HG03108 (cell line): ENCODE measurements at regions not wholly inside any gene's neighbourhood (a gene's known extent, or its start where the extent isn't known, plus 50 kb on each side); places are given as distances from the start of the nearest gene placed in this dataset.
"Not testable (repeated sequence)": the region's sequence is repeated elsewhere in the genome, so short reads cannot be mapped to it uniquely, and the experiment has no call there.

Experiments used
- ATAC-seq: cut with Tn5 transposase; IDR thresholded peaks from one replicate; pipeline ENCODE4 v1.9.1; 2021; ENCODE audit warnings: moderate library complexity; ENCODE audit not compliant: unreplicated experiment

GRCh38 chr9:41367301-41367700 is 178.2 kb upstream of the ZNG1F start:
- not testable (repeated sequence) for ATAC-seq

DNA sequence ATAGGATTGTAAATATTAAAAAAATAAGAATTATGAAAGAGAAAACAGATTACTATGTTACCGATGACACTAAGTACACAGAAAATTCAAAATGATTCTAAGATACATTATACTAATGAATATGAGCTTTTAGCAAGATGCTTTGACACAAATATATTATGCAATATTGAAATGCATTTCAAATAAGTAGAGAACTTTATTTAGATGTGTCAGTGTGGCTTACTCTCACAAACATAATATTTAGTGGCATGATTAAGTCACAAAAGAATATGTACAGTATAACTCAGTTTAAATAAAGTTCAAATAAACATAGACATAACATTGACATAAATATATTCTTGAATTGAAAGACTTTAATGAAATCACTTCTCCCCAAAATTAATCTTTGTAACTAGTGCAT is 172.7 kb upstream of the ZNG1F start:
- ATAC-seq: not testable (repeated sequence)

GRCh38 chr9:41359116-41359515 is 170.0 kb upstream of the ZNG1F start:
- ATAC-seq: not testable (repeated sequence)

GRCh38 chr9:41358682-41359081 is 169.6 kb upstream of the ZNG1F start:
- not testable (repeated sequence) for ATAC-seq

DNA sequence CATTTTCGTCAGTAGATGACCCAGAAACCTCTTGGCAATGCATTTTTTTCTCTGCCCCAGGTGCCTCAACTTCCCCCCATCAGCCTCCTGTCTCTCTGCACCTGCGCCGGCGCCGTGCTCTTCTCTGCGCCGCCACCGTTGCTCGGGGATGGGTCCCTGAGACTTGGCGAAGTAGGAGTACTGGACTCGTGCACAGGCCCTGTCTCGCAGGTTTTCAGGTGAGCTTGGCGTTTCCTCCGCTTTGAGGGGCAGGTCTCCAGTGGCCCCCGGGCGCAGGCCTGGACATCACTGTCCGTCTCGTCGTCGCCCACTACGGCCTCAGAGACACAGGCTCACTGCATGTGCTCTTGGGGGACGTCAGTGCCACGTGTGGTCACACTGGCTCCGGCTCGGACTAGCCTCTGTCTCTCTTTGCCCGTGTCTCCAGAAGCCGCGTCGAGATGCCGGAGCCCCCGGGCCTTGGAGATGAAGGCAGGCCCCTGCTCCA is 168.8 kb upstream of the ZNG1F start:
- ATAC-seq: not testable (repeated sequence)

DNA sequence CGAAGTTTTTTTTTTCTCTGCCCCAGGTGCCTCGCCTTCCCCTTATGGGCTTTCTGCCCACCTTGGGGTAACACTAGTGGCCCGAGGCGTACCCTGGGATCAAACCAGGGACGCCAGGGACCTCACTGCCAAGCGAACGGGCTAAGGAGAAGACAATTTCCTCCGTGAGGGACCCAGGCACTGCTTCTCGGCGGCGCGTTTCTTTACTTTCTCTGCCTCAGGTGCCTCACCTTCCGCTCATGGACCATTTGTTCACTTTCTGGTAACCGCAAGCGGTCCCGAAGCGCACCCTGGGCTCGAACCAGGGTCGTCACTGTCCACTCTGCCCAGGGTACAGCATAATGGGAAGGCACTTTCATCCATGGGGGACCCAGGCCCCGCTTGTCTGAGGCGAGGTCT is 168.2 kb upstream of the ZNG1F start:
- not testable (repeated sequence) for ATAC-seq

DNA sequence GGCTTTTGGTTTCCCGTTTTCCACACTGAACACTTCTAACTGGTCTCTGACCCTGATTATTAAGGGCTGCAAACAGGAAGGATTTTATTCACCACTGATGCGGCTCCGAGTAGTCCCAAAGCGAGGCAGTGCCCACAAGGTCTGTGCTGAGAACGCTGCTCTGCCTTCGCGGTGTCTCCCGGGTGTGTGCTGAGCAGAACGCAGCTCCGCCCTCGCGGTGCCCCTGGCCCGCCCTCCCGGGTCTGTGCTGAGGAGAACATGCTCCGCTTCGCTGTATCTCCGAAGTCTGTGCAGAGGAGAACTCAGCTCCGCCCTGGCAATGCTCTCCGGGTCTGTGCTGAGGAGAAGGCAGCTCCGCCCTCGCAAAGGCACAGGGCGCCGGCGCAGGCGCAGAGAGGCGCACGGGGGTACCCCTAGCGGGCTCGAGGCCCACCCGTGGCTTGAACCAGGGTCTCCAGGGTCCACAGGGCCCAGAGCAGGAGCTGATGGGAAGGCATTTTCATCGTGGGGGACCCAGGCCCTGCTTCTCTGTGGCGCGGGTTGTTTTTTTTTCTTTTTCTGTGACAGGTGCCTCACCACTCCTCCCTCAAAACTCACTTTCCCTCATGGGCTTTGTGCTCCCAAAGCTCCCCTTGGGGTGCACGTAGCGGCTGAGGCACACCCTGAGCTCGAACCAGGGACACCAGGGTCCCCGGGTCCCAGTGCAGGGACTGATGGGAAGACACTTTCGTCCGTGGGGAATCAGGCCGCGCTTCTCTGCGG is 167.7 kb upstream of the ZNG1F start:
- not testable (repeated sequence) for ATAC-seq

- ATAC-seq: not testable (repeated sequence)
Measured at GRCh38 chr9:41355712-41356450, 166.8 kb upstream of the ZNG1F start.

GRCh38 chr9:41354978-41355377 is 165.9 kb upstream of the ZNG1F start:
- not testable (repeated sequence) for ATAC-seq

- not testable (repeated sequence) for ATAC-seq
Measured at GRCh38 chr9:41354060-41354934, 165.2 kb upstream of the ZNG1F start.

DNA sequence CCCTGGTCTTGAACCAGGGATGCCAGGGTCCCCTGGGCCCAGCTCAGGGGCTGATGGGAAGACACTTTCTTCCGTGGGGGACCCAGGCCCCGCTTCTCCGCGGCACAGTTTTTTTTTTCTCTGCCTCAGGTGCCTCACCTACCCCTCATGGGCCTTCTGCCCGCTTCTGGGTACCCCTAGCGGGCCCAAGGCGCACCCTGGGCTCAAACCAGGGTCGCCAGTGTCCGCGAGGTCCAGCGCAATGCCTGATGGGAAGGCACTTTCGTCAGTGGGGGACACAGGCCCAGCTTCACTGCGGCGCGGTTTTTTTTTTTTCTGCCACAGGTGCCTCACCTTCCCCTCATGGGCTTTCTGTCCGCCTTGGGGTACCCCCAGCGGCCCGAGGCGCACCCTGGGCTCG is 163.9 kb upstream of the ZNG1F start:
- not testable (repeated sequence) for ATAC-seq

DNA sequence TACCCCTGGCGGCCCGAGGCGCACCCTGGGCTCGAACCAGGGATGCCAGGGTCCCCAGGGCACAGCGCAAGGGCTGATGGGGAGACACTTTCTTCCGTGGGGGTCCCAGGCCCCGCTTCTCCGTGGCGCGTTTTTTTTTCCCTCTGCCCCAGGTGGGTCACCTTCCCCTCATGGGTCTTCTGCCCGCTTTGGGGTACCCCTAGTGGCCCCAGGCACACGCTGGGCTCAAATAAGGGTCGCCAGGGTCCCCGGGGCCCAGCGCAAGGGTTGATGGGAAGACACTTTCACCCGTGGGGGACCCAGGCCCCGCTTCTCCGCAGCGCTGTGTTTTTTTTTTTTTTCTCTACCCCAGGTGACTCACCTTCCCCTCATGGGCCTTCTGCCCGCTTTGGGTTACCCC is 163.3 kb upstream of the ZNG1F start:
- ATAC-seq: not testable (repeated sequence)

- ATAC-seq: not testable (repeated sequence)
Measured at GRCh38 chr9:41347893-41348292, 158.8 kb upstream of the ZNG1F start.

DNA sequence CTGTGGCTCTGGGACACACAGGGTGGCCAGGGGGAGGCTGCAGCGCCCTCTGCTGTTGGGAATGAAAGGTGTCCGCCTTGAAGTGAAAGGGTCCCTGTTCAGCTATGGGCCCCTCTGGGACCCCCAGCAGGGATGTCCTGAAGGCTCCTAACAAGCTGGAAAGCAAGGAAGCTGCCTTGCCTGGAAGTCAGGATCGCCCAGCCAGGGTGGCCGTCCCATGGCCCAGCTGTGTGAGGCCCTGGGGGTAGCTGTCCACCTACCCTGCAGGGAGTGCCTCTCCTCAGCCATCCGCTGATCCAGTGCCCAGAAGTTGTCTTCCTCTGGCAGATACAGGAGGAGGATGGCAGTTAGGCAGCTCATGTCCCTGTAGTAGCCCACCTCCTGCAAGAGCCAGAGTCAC is 143.4 kb upstream of the ZNG1F start:
- not testable (repeated sequence) for ATAC-seq

- ATAC-seq: not testable (repeated sequence)
Measured at GRCh38 chr9:41321277-41321676, 132.2 kb upstream of the ZNG1F start.

DNA sequence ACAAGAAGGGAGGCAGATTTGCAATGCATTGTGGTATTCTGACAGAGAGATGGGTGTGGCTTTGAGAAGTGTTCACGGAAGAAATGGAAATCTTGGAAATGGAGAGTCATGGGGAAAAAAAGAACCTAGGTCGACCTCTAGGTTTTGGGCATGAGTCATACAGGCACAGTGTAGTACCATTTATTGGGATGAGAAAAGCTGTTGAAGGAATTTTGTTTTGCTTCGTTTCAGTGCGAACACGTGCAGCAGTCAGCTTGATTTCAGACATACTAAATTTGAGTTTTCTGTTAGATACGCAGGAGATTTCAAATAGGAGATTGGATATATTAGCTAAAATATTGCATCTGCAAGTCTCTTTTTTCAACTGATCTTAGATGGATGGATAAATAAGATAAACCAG is 119.8 kb upstream of the ZNG1F start:
- not testable (repeated sequence) for ATAC-seq

DNA sequence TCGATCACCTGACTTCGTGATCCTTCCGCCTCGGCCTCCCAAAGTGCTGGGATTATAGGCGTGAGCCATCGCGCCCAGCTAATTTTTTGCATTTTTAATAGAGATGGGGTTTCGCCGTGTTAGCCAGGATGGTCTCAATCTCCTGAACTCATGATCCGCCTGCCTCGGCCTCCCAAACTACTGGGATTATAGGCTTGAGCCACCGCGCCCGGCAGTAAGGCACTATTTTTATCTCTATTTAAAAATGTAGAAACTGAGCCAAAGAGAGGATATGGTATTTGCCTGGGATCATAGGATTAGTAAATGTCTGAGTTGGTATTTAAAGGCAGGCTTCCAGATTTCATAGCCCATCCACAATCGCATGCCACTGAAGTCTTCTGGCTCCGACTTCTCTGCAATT is 96.6 kb upstream of the ZNG1F start:
- not testable (repeated sequence) for ATAC-seq

DNA sequence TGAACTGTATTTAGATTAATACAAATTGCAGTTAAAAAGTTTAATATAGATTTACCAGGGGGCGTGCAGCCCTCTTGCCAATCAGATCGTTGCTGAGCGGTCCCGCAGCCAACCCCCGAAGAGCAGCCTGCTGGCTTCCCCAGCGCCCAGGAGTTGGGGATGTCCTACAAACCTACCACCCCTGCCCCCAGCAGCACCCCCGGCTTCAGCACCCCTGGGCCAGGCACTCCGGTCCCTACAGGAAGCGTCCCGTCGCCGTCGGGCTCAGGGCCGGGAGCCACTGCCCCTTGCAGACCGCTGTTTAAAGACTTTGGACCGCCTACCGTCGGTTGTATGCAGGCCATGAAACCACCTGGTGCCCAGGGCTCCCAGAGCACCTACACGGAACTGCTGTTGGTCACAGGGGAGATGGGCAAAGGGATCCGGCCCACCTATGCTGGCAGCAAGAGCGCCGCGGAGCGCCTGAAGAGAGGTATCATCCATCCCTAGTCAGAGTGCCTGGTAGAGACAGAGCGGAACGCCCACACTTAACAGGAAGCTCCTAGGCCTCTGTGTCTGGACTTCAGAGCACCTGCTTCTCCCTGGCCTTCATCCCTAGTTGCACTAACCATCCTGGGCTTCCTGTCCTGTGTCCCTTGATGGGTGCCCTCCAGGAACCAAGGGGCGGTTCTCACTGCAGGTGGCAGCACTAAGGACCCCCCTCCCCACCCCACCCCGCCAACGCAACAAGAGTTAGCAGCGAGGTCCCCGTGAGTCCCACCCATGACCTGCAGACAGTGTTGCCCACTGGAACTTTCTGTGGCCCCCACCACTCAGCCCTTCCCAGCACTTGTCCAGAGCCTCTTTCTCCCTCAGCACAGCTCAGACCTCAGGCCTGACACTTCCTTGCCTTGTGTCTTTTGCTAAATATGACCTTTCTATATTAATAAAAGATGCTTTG is 91.5 kb upstream of the ZNG1F start:
- ATAC-seq: not testable (repeated sequence)

DNA sequence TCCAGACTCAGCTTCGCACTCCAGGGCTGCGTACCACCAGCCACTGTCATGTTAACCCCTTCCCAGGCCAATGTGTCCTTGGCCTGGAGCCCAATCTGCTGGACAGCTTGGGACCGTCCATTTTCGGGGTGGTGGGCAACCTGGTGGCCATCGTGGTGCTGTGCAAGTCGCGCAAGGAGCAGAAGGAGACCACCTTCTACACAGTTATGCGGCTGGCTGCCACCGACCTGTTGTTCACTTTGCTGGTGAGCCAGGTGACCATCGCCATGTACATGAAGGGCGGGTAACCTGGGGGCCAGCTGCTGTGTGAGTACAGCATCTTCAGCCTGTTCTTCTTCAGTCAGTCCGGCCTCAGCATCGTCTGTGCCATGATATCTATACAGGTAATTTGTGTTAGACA is 90.3 kb upstream of the ZNG1F start:
- not testable (repeated sequence) for ATAC-seq

DNA sequence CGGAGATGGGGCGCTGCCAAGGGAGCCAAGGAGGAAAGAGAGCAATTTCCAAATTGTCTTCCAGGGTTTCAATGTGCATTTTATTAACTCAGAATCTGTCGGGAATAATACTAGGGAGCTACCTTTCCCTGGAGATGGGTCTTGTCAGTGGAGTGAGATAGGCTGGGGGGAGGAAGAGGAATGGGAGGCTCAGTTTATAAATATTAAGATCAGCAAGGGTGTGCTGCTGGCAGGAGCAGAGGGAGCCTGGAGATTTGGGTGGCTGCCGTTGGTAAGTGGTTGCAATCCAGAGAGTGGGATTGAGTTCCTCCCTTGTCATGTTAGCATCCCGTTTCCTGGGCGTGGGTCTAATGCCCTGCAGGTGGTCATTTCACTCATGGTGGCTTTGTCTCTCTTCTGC is 89.9 kb upstream of the ZNG1F start:
- not testable (repeated sequence) for ATAC-seq
